ENCODE measurements at regions not wholly inside any gene's neighbourhood (a gene's known extent, or its start where the extent isn't known, plus 50 kb on each side); places are given as distances from the start of the nearest gene placed in this dataset.

- TF ChIP-seq MYC (IDR thresholded peaks at IDR 0.05; ENCODE audit: low read depth, low read length) (no peak), CTCF (IDR thresholded peaks at IDR 0.05; ENCODE audit: low read depth, low read length) (no peak)
These were observed 503.0 kb upstream of the PROK2 start for GRCh38 chr3:72287956-72288355.
